Stimulated activated effector memory CD8-positive, alpha-beta T cell treated with anti-CD3 and anti-CD28 coated beads, Interleukin-12 subunit alpha, Interleukin-12 subunit beta, amount 100 ng/mL, for 72 hours (primary cell): ENCODE measurements at regions not wholly inside any gene's neighbourhood (a gene's known extent, or its start where the extent isn't known, plus 50 kb on each side); places are given as distances from the start of the nearest gene placed in this dataset.
A peak's percentile ranks its signal among the peaks of the same experiment; 100 is the strongest.

ENCODE experiments used
- ATAC-seq: fragments of 150-1000 bp; cut with Tn5 transposase; 2 replicates; pipeline ENCODE4 v1.10.0; 2021
- DNase-seq, 2 donors: peaks; one replicate each; pipeline ENCODE4 v3.0.0; 2021 to 2022; ENCODE audit warnings: low spot score in 2 of 2
- H3K27ac Mint-ChIP-seq: one replicate; pipeline ENCODE4 v1.8.0; 2022; ENCODE audit warnings: mild to moderate bottlenecking, mixed read lengths
- H3K36me3 Mint-ChIP-seq: one replicate; pipeline ENCODE4 v1.8.0; 2022; ENCODE audit warnings: mild to moderate bottlenecking, mixed read lengths
- H3K4me1 Mint-ChIP-seq: one replicate; pipeline ENCODE4 v1.8.0; 2022; ENCODE audit warnings: mixed read lengths
- H3K4me3 Mint-ChIP-seq: one replicate; pipeline ENCODE4 v1.8.0; 2022; ENCODE audit warnings: mild to moderate bottlenecking, mixed read lengths
- H3K9me3 Mint-ChIP-seq: one replicate; pipeline ENCODE4 v1.8.0; 2022; ENCODE audit warnings: mixed read lengths

- DNase-seq (no peak), ATAC-seq (no peak)
- H3K4me3 Mint-ChIP-seq, result no peak overlapping the region
- no peaks in the 10 kb centered on the region for H3K36me3 Mint-ChIP-seq
- H3K27ac Mint-ChIP-seq, result no peak overlapping the region
- H3K9me3 Mint-ChIP-seq, result no peaks in the 10 kb centered on the region
- H3K4me1 Mint-ChIP-seq, result no peaks in the 10 kb centered on the region
Measured at GRCh38 chr13:74219566-74219965, 85.4 kb upstream of the KLF12 start.

GRCh38 chr13:74218291-74218690 is 84.1 kb upstream of the KLF12 start:
- H3K9me3 Mint-ChIP-seq, result no peaks in the 10 kb centered on the region
- no peaks in the 10 kb centered on the region for H3K4me1 Mint-ChIP-seq
- H3K36me3 Mint-ChIP-seq, result peaks cover 4% of the 10 kb centered on the region
- no peak for DNase-seq
- no peak for ATAC-seq
- no peak overlapping the region for H3K4me3 Mint-ChIP-seq
- no peak overlapping the region for H3K27ac Mint-ChIP-seq

- ATAC-seq, result no peak
- DNase-seq, result no peak
- H3K27ac Mint-ChIP-seq, result no peak overlapping the region
- H3K36me3 Mint-ChIP-seq, result peaks cover 4% of the 10 kb centered on the region
- H3K9me3 Mint-ChIP-seq, result no peaks in the 10 kb centered on the region
- no peaks in the 10 kb centered on the region for H3K4me1 Mint-ChIP-seq
- H3K4me3 Mint-ChIP-seq, result no peak overlapping the region
Measured at GRCh38 chr13:74217811-74218210, 83.6 kb upstream of the KLF12 start.

GRCh38 chr13:74215420-74215819 is 81.2 kb upstream of the KLF12 start:
- Mint-ChIP-seq H3K36me3 (peaks cover 4% of the 10 kb centered on the region), H3K27ac (no peak overlapping the region), H3K4me1 (peaks cover 6% of the 10 kb centered on the region), H3K9me3 (no peaks in the 10 kb centered on the region), H3K4me3 (no peak overlapping the region)
- no peak for ATAC-seq
- DNase-seq, result no peak

GRCh38 chr13:74214321-74214720 is 80.1 kb upstream of the KLF12 start:
- peaks cover 6% of the 10 kb centered on the region for H3K4me1 Mint-ChIP-seq

GRCh38 chr13:74210693-74211393 is 76.6 kb upstream of the KLF12 start:
- Mint-ChIP-seq H3K27ac (no peak overlapping the region), H3K4me3 (no peak overlapping the region), H3K9me3 (no peaks in the 10 kb centered on the region), H3K36me3 (peaks cover 4% of the 10 kb centered on the region), H3K4me1 (peaks cover 6% of the 10 kb centered on the region)
- DNase-seq (no peak), ATAC-seq (peak; percentile 55)

More at GRCh38 chr13:74214321-74214720, 80.1 kb upstream of the KLF12 start:
- Mint-ChIP-seq H3K36me3 (peaks cover 4% of the 10 kb centered on the region), H3K27ac (no peak overlapping the region), H3K9me3 (no peaks in the 10 kb centered on the region), H3K4me3 (no peak overlapping the region)
- ATAC-seq (no peak), DNase-seq (no peak)

- Mint-ChIP-seq H3K27ac (no peak overlapping the region), H3K4me1 (peaks cover 6% of the 10 kb centered on the region), H3K36me3 (no peaks in the 10 kb centered on the region), H3K9me3 (no peaks in the 10 kb centered on the region), H3K4me3 (no peak overlapping the region)
- DNase-seq (no peak), ATAC-seq (no peak)
Measured at GRCh38 chr13:74206855-74207254, 72.7 kb upstream of the KLF12 start.

- peaks cover 5% of the 10 kb centered on the region for H3K4me1 Mint-ChIP-seq
- no peaks in the 10 kb centered on the region for H3K9me3 Mint-ChIP-seq
- ATAC-seq (no peak), DNase-seq (no peak)
- no peak overlapping the region for H3K27ac Mint-ChIP-seq
- H3K36me3 Mint-ChIP-seq, result no peaks in the 10 kb centered on the region
- no peak overlapping the region for H3K4me3 Mint-ChIP-seq
Measured at GRCh38 chr13:74206061-74206561, 71.9 kb upstream of the KLF12 start.

- Mint-ChIP-seq H3K4me1 (no peaks in the 10 kb centered on the region), H3K4me3 (no peak overlapping the region), H3K27ac (no peak overlapping the region), H3K36me3 (no peaks in the 10 kb centered on the region), H3K9me3 (no peaks in the 10 kb centered on the region)
- DNase-seq (no peak), ATAC-seq (no peak)
Measured at GRCh38 chr13:74205313-74205690, 71.1 kb upstream of the KLF12 start.

GRCh38 chr13:74204602-74205312 is 70.6 kb upstream of the KLF12 start:
- no peaks in the 10 kb centered on the region for H3K4me1 Mint-ChIP-seq
- ATAC-seq (no peak), DNase-seq (no peak)
- H3K36me3 Mint-ChIP-seq, result no peaks in the 10 kb centered on the region
- H3K4me3 Mint-ChIP-seq, result no peak overlapping the region
- no peak overlapping the region for H3K27ac Mint-ChIP-seq
- no peaks in the 10 kb centered on the region for H3K9me3 Mint-ChIP-seq

- no peaks in the 10 kb centered on the region for H3K36me3 Mint-ChIP-seq
- H3K9me3 Mint-ChIP-seq, result no peaks in the 10 kb centered on the region
- no peak for ATAC-seq
- H3K4me1 Mint-ChIP-seq, result no peaks in the 10 kb centered on the region
- DNase-seq, result no peak
- H3K4me3 Mint-ChIP-seq, result no peak overlapping the region
- no peak overlapping the region for H3K27ac Mint-ChIP-seq
Measured at GRCh38 chr13:74203576-74203975, 69.4 kb upstream of the KLF12 start.

GRCh38 chr13:74202129-74202813 is 68.1 kb upstream of the KLF12 start:
- ATAC-seq, result no peak
- Mint-ChIP-seq H3K4me3 (no peak overlapping the region), H3K36me3 (no peaks in the 10 kb centered on the region), H3K4me1 (no peaks in the 10 kb centered on the region), H3K9me3 (no peaks in the 10 kb centered on the region), H3K27ac (no peak overlapping the region)
- DNase-seq, result no peak

- no peaks in the 10 kb centered on the region for H3K9me3 Mint-ChIP-seq
- H3K27ac Mint-ChIP-seq, result no peak overlapping the region
- no peaks in the 10 kb centered on the region for H3K4me1 Mint-ChIP-seq
- ATAC-seq (no peak), DNase-seq (no peak)
- H3K4me3 Mint-ChIP-seq, result no peak overlapping the region
- H3K36me3 Mint-ChIP-seq, result no peaks in the 10 kb centered on the region
Measured at GRCh38 chr13:74201530-74201929, 67.3 kb upstream of the KLF12 start.

- ATAC-seq (no peak), DNase-seq (no peak)
- H3K4me3 Mint-ChIP-seq, result no peak overlapping the region
- no peaks in the 10 kb centered on the region for H3K36me3 Mint-ChIP-seq
- no peaks in the 10 kb centered on the region for H3K9me3 Mint-ChIP-seq
- no peaks in the 10 kb centered on the region for H3K4me1 Mint-ChIP-seq
- no peak overlapping the region for H3K27ac Mint-ChIP-seq
Measured at GRCh38 chr13:74200081-74200480, 65.9 kb upstream of the KLF12 start.

GRCh38 chr13:74197677-74198429 is 63.6 kb upstream of the KLF12 start:
- Mint-ChIP-seq H3K27ac (no peak overlapping the region), H3K9me3 (no peaks in the 10 kb centered on the region), H3K4me1 (peaks cover 7% of the 10 kb centered on the region), H3K4me3 (no peak overlapping the region), H3K36me3 (no peaks in the 10 kb centered on the region)
- DNase-seq (no peak), ATAC-seq (no peak)
